Inflammatory macrophage treated with lipopolysaccharide for 4 hours (primary cell): ENCODE measurements at regions not wholly inside any gene's neighbourhood (a gene's known extent, or its start where the extent isn't known, plus 50 kb on each side); places are given as distances from the start of the nearest gene placed in this dataset.
"Not testable (repeated sequence)": the region's sequence is repeated elsewhere in the genome, so short reads cannot be mapped to it uniquely, and the experiment has no call there.

Experiments
- DNase-seq: peaks from one replicate; pipeline ENCODE4 v3.0.0-alpha.2; 2020

DNA sequence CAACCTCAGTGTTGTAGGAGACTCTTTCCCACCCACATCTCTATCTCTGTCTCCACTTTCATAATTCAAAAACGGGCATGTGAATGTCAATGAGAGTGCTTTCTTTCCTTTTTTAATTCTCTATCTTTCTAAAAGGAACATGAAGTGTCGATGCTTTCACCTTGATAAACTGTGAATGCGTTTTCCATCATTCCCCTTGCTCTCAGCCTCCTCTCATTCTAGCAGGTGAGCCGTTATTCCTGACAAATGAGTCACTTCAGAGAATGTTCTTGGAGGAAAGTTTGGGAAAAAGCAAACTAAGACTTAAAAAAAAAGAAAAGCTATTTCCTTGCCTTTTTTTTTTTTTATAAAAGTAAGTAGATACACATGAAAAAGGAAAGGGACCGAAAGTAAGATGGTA is 226.0 kb upstream of the C1orf87 start:
- no peak for DNase-seq

GRCh38 chr1:60298290-60298689 is 224.7 kb upstream of the C1orf87 start:
- DNase-seq: no peak

- DNase-seq: no peak
Observed at GRCh38 chr1:60296794-60297193, 223.2 kb upstream of the C1orf87 start.

DNA sequence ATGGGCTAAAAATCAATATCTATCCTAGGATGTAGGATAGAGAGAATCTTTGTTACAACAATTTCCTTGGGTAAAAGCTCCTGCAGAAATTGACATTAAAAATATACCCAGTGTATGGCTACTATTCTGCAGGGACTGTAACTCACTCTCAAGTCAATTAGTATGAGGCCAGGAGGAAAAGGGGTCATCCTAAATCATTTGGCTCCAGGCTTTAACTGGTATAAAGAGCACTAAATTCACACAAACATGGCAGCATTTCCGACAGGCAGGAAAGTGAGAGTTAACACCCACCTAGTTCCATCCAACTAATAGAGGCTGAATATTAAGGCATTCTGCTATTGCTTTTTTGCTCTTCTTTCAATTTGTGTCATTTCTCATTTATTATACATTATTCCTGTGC is 218.6 kb upstream of the C1orf87 start:
- DNase-seq: no peak

DNA sequence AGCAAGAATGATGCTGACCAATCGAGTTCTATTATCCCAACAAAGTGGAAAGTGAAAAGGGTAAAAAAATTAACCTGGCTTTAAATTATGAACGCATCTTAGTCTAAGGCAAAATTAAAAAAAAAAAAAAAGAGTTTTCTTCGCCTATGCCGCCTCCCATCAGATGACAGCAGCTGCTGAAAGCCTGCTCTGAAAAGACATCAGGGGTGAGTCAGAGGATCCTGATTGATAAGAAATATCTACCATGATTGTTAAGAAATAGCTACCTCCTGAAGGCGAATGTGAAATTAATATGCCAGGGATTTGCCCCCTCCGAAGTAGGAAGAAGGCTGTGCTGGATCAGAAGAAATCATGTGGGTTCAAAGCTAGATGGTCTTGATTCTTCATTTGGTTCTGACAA is 216.8 kb upstream of the C1orf87 start:
- no peak for DNase-seq

DNA sequence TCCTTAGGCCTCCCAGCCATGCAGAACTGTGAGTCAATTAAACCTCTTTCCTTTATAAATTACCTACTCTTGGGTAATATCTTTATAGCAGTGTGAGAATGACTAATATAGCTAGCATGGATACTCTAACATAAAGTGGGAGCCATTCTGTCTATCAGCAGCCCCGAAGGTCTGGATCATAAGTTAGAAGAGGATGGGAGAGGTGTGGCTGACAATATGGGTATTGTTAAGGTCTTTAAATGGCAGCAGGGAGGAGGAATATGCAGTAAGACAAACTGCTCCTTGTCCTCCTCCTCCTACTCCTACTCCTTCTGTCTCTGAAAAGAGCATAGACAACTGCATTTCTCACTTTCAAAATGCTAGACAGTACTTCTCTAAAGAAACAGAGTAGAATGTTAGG is 214.0 kb upstream of the C1orf87 start:
- no peak for DNase-seq

- DNase-seq: no peak
Observed at GRCh38 chr1:60283690-60284089, 210.1 kb upstream of the C1orf87 start.

GRCh38 chr1:60281360-60281932 is 207.9 kb upstream of the C1orf87 start:
- peak; percentile 26 for DNase-seq

DNA sequence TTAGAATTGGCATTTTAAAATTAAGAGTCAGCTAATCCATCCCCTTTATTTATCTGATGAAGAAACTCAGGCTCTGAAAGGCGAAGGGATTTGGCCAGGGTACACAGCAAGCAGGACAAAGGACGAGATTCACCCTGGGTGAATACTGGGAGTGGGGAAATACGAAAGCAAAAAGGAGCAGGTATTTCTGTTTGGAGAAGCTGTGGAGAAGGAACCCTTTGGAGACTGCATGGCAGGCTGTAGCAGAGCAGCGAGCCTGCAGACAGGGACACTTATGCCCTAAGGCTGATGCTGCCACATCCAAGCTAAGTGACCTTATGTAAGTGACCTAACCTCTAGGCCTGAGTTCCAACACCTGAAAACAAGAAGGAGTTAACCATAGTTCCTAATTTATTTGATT is 207.2 kb upstream of the C1orf87 start:
- no peak for DNase-seq

DNA sequence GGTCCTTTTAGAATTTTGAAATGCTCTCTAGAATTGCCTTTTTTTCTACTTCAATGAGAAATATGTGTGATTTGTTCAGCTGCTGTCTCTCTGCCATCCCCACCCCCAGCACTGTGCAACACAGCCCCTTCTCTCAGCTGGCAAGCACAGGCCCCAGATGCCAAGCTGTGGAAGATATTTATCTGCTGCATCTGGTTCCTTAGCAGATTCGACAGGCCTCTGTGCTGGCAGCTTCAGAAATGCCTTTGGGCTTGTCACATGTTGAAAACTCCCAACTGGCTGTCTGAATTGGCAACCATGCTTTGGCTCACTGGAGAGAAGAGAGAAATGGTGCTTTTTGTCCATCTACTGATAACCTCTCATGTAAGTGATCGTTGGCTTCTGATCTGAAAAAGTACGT is 206.7 kb upstream of the C1orf87 start:
- DNase-seq: no peak

DNA sequence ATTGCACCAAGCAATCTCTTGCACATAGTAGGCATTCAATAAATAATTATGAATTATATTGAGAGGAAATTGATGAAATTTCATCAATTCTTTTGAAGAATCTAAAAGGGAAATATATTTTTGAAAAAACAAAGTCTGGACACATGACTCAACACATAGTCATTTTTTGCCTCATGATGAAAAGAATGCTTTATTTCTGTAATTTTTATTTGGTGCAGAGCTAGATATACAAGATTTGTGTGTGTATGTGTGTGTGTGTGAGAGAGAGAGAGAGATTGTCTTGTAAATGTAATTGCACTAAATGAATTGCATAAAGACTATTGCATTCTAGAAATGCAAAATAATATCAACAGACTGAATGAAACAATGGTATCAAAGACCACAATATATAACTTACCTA is 206.2 kb upstream of the C1orf87 start:
- no peak for DNase-seq

DNA sequence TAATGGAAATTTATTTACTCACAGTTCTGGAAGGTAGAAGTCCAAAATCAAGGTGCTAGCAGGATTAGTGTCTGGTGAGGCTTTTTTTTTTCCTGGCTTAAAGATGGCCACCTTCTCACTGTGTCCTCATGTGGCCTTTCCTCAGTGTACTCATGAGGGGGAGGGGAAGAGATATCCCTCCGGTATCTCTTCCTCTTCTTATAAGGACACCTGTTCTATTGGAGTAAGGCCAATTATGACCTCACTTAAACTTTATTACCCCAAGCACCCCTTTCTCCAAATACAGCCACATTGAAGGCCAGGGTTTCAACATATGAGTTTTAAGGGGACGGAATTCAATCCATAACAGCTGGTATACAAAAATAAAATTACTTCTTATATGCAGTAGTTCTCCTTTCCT is 203.7 kb upstream of the C1orf87 start:
- no peak for DNase-seq

DNA sequence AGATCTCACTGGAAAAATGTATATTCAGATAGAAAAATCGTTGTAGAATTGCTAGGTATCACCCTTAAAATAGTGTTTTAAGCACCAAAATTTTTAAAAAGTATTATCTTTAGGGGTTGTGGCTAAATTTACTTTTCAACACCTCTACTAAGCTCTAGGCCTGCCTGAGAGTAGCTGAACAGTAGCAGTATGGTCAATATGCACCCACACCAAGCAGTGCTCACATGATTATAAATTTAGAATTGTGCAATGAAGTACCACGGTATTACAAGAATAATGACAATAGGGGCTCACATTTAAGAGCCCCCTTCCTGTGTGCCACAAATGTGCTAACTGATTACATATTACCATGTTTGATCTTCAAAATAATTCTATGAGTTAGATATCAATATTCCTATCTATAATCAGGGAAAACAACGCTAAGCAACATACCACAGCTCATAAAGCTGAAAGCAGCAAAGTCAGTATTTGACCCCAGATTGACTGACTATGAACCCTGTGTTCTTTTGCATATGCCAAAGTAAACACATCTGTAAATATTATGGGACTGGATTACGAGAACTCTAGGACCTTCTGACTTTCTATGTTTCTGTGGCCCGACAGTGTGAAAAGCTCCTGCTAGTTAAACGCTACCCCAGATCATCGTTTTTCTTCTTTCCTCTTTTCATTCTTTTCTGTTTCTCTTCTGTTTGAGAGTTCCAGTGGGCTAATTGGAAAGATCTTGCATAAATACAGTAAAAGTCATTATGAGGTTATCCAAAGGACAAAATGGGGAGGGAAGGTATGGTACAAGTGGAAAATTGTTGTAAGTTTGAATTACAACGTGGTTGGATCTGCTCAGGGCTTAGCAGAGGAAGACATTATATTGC is 201.1 kb upstream of the C1orf87 start:
- no peak for DNase-seq

DNA sequence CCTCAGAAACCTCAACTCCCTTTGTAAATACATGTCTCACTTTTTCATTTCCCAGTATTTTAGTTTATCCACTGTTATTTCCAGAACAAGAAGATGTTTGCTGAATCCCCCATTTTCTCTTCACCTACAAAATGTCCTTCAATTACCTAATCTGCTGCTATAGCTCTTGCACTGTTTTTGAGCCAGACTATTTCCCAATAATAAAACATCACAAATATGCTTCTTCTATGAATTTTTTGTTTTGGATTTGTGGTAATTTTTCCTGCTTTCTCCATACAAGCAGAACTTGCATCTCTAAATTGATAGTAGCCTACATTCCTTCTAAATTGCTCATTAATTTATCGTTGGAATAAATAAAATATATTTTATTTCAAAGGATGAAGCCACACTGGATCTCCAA is 199.6 kb upstream of the C1orf87 start:
- DNase-seq: no peak

- DNase-seq: no peak
Observed at GRCh38 chr1:60271041-60271440, 197.5 kb upstream of the C1orf87 start.

GRCh38 chr1:60268451-60268850 is 194.9 kb upstream of the C1orf87 start:
- DNase-seq: no peak

DNA sequence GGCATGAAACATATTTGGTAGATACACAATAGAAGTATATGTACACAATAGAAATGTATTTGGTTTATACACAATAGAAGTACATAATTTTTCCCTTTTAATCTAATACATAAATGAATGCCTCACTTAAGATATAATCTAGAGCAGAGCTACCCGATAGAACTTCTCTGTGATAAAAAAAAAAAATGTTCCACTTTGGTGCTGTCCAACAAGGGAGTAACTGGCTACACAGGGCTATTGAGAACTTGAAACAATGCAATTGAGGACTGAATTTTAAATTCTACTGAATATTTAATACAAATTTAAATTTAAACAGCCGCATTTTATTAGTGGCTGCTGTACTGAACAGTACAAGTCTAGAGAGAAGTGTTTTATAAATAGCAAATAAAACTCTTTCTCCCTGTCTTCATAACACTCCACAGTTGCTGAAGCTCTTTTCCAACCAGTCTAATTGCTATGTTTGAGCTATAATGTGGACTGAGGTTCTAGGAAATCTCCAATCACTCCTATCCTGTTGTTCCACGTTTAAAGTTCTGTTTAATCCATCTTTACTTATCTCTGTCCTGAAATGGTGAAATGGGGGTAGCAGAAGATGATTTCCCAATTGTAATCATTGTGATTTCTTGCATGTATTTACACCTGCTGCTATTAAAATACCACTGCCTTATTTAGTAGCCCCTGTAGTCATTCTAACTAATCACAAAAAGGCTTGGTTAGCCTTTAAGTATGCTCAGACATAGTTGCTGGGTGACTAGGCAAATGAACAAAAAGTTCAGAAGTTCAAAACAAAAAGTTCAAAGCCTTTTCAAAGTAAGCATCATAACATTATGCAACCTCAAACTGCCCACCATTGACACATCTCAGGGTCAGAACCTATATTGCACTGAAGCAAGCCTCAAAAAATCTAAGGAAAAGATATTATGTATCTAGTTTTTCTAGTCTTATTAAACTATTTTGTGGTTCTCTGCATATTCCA is 192.3 kb upstream of the C1orf87 start:
- DNase-seq: no peak

GRCh38 chr1:60262701-60263100 is 189.1 kb upstream of the C1orf87 start:
- no peak for DNase-seq

GRCh38 chr1:60257531-60257930 is 184.0 kb upstream of the C1orf87 start:
- DNase-seq: no peak

DNA sequence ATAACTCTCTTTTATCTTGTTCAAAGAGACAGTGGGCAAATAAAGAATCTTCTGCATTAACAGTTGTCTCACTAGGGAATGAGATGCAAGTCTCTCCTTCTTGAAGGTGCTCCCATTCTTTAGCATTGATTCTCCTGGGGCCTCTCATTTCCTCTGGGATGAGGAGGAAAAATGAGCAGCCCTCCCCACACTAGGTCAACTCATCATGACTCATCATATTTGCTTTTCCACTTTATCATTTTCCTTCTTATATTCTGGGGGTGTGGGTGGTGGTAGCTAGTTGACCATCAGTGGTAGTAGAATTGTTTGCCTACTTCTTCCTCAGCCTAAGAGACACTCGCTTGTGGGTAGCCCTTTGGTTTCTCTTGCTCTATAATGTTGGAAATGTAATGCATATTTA is 182.0 kb upstream of the C1orf87 start:
- DNase-seq: no peak

DNA sequence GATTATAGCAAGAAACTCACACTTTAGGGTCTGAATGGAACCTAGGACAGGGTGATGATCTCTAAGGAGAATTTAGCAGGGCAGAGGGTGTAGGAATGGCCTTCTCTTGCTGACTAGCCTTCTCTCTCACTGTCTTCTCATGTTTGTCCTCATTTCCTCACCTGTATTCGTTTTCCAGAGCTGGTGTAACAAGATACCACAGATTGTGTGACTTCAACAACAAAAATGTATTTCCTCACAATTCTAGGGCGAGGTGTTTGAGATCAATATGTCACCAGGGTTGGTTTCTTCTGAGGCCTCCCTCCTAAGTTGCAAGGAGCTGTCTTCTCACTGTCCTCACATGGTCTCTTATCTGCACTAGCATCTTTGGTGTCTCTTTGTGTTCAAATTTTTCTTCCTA is 177.9 kb upstream of the C1orf87 start:
- DNase-seq: no peak

DNA sequence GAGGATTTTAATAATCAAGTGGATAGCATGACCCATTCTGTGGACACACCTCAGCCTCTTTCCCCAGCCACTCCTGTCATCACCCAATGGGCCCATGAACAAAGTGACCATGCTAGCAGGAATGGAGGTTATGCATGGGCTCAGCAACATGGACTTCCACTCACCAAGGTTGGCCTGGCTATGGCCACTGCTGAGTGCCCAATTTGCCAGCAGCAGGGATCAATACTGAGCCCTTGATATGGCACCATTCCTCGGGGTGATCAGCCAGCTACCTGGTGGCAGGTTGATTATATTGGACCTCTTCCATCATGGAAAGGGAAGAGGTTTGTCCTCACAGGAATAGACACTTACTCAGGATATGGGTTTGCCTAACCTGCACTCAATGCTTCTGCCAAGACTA is 173.9 kb upstream of the C1orf87 start:
- DNase-seq: not testable (repeated sequence)

GRCh38 chr1:60245324-60245723 is 171.8 kb upstream of the C1orf87 start:
- no peak for DNase-seq

GRCh38 chr1:60244906-60245305 is 171.3 kb upstream of the C1orf87 start:
- DNase-seq: no peak
